GM21723 (cell line): ENCODE measurements at regions not wholly inside any gene's neighbourhood (a gene's known extent, or its start where the extent isn't known, plus 50 kb on each side); places are given as distances from the start of the nearest gene placed in this dataset.
A peak's percentile ranks its signal among the peaks of the same experiment; 100 is the strongest.

Experiments
- ATAC-seq: cut with Tn5 transposase; IDR thresholded peaks from one replicate; pipeline ENCODE4 v1.9.1; 2021; ENCODE audit warnings: mild to moderate bottlenecking, moderate library complexity; ENCODE audit not compliant: unreplicated experiment

GRCh38 chr5:82772281-82772680, 304.9 kb downstream of the TMEM167A start:
- ATAC-seq: no peak

- ATAC-seq: no peak
These were observed 311.0 kb downstream of the TMEM167A start for GRCh38 chr5:82766206-82766605.

- ATAC-seq: no peak
These were observed 311.4 kb downstream of the TMEM167A start for GRCh38 chr5:82765765-82766164.

GRCh38 chr5:82760856-82761255, 316.3 kb downstream of the TMEM167A start:
- no peak for ATAC-seq

- no peak for ATAC-seq
These were observed 318.3 kb downstream of the TMEM167A start for GRCh38 chr5:82758881-82759280.

- ATAC-seq: peak; percentile 98
These were observed 322.4 kb downstream of the TMEM167A start for GRCh38 chr5:82754759-82755158.

GRCh38 chr5:82754036-82754746, 323.0 kb downstream of the TMEM167A start:
- no peak for ATAC-seq

- peak; percentile 47 for ATAC-seq
These were observed 323.8 kb downstream of the TMEM167A start for GRCh38 chr5:82753374-82753773.

- ATAC-seq: no peak
These were observed 327.8 kb downstream of the TMEM167A start for GRCh38 chr5:82749461-82749820.

GRCh38 chr5:82748688-82749460, 328.3 kb downstream of the TMEM167A start:
- ATAC-seq: no peak

GRCh38 chr5:82747986-82748385, 329.2 kb downstream of the TMEM167A start:
- no peak for ATAC-seq

GRCh38 chr5:82745016-82745415, 332.2 kb downstream of the TMEM167A start:
- no peak for ATAC-seq

- ATAC-seq: no peak
These were observed 338.4 kb downstream of the TMEM167A start for GRCh38 chr5:82738681-82739269.

GRCh38 chr5:82735160-82735789, 341.9 kb downstream of the TMEM167A start:
- ATAC-seq: no peak

- ATAC-seq: no peak
These were observed 342.8 kb downstream of the TMEM167A start for GRCh38 chr5:82734347-82734746.

- ATAC-seq: no peak
These were observed 346.3 kb downstream of the TMEM167A start for GRCh38 chr5:82730913-82731312.

GRCh38 chr5:82728926-82729702, 348.1 kb downstream of the TMEM167A start:
- no peak for ATAC-seq

- no peak for ATAC-seq
These were observed 354.0 kb downstream of the TMEM167A start for GRCh38 chr5:82723168-82723567.

GRCh38 chr5:82721087-82721410, 356.1 kb downstream of the TMEM167A start:
- ATAC-seq: no peak

GRCh38 chr5:82720213-82721086, 356.7 kb downstream of the TMEM167A start:
- no peak for ATAC-seq
